Stimulated activated naive B cell treated with anti-CD40 and anti-IgM and Interleukin-4, amounts not matched to agents 10 μg/mL and 1 μg/mL and 100 μg/mL, for 72 hours (primary cell): ENCODE measurements at regions not wholly inside any gene's neighbourhood (a gene's known extent, or its start where the extent isn't known, plus 50 kb on each side); places are given as distances from the start of the nearest gene placed in this dataset.
A peak's percentile ranks its signal among the peaks of the same experiment; 100 is the strongest.

Experiments
- ATAC-seq, 2 donors: fragments of 150-1000 bp; cut with Tn5 transposase; replicated peaks; 2 replicates each; pipeline ENCODE4 v1.10.0; 2021; ENCODE audit warnings: moderate library complexity in 1 of 2
- DNase-seq: peaks from one replicate; pipeline ENCODE4 v3.0.0; 2021
- H3K27ac Mint-ChIP-seq: one replicate; pipeline ENCODE4 v1.8.0; 2022; ENCODE audit warnings: mild to moderate bottlenecking, mixed read lengths
- H3K27me3 Mint-ChIP-seq, 2 donors: one replicate each; pipeline ENCODE4 v1.8.0; 2022; ENCODE audit warnings: mixed read lengths in 2 of 2
- H3K36me3 Mint-ChIP-seq, 2 donors: one replicate each; pipeline ENCODE4 v1.8.0; 2022; ENCODE audit warnings: mixed read lengths in 2 of 2, mild to moderate bottlenecking in 1 of 2
- H3K4me1 Mint-ChIP-seq, 2 donors: one replicate each; pipeline ENCODE4 v1.8.0; 2022; ENCODE audit warnings: mixed read lengths in 2 of 2, mild to moderate bottlenecking in 1 of 2
- H3K4me3 Mint-ChIP-seq, 2 donors: one replicate each; pipeline ENCODE4 v1.8.0; 2022; ENCODE audit warnings: mild to moderate bottlenecking in 2 of 2, mixed read lengths in 2 of 2, moderate library complexity in 1 of 2
- H3K9me3 Mint-ChIP-seq, 2 donors: one replicate each; pipeline ENCODE4 v1.8.0; 2022; ENCODE audit warnings: mixed read lengths in 2 of 2, mild to moderate bottlenecking in 1 of 2

- H3K36me3 Mint-ChIP-seq: no peaks in the 10 kb centered on the region
- H3K4me3 Mint-ChIP-seq: no peak overlapping the region
- DNase-seq (no peak), ATAC-seq (no peak)
- no peaks in the 10 kb centered on the region for H3K4me1 Mint-ChIP-seq
- H3K27ac Mint-ChIP-seq: no peak overlapping the region
- H3K27me3 Mint-ChIP-seq: peaks cover 13 to 29% of the 10 kb centered on the region in 2 donors
- H3K9me3 Mint-ChIP-seq: peaks cover 0 to 6% of the 10 kb centered on the region in 2 donors
These were observed 109.1 kb downstream of the LSM5 start for GRCh38 chr7:32381024-32381601.

- H3K9me3 Mint-ChIP-seq: peaks cover 0 to 6% of the 10 kb centered on the region in 2 donors
- H3K27me3 Mint-ChIP-seq: peaks cover 13 to 23% of the 10 kb centered on the region in 2 donors
- H3K27ac Mint-ChIP-seq: no peak overlapping the region
- no peak for ATAC-seq
- no peak for DNase-seq
- H3K4me3 Mint-ChIP-seq: no peak overlapping the region
- no peaks in the 10 kb centered on the region for H3K4me1 Mint-ChIP-seq
- no peaks in the 10 kb centered on the region for H3K36me3 Mint-ChIP-seq
These were observed 110.6 kb downstream of the LSM5 start for GRCh38 chr7:32379510-32380112.

- ATAC-seq: no peak
- Mint-ChIP-seq H3K9me3 (peaks cover 0 to 6% of the 10 kb centered on the region in 2 donors), H3K36me3 (no peaks in the 10 kb centered on the region), H3K4me1 (no peaks in the 10 kb centered on the region), H3K27ac (no peak overlapping the region), H3K27me3 (peaks cover 13 to 22% of the 10 kb centered on the region in 2 donors), H3K4me3 (no peak overlapping the region)
- no peak for DNase-seq
These were observed 111.2 kb downstream of the LSM5 start for GRCh38 chr7:32378988-32379387.

DNA sequence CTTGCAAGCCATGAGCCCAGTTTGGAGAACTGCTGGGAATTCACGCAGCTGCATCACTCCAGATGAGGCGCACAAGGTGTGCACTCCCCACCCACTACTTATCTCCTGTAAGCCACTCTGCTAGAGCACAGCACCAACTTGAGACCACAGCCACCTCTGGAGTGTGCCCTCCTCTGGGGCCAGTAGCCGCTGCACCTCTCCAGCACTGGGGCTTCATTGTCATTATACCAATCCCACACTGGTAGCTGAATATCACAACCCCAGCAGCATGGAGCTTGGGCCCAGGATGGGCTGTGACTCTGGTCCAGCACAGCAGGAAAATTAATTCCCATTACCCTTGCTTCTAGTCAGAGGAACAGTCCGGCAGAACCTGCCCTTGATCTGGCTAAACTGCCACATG lies 125.6 kb downstream of the LSM5 start:
- peaks cover 0 to 5% of the 10 kb centered on the region in 2 donors for H3K36me3 Mint-ChIP-seq
- H3K27ac Mint-ChIP-seq: no peak overlapping the region
- no peak for ATAC-seq
- no peaks in the 10 kb centered on the region for H3K4me1 Mint-ChIP-seq
- no peak for DNase-seq
- no peak overlapping the region for H3K4me3 Mint-ChIP-seq
- peaks cover 12 to 18% of the 10 kb centered on the region in 2 donors for H3K9me3 Mint-ChIP-seq
- peaks cover 18 to 20% of the 10 kb centered on the region in 2 donors for H3K27me3 Mint-ChIP-seq

DNA sequence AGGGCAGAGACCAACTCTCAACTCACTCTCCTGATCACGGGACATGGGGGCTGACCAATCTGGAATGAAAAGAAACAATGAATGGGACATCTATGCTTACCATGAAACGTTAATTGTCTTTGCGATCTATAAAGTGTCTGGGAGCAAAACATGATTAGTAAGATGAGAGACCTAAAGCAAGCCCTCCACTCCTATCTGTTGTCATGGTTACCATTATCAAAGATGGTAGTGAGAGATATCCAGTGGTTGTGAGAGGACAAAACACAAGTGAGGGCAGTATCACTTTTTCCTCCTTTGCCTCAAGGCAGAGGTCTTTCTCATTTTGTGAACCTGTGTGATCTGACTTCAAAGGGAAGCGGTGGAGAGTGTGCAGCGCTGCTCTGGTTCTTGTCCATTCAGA lies 130.1 kb downstream of the LSM5 start:
- Mint-ChIP-seq H3K36me3 (no peaks in the 10 kb centered on the region), H3K27ac (no peak overlapping the region), H3K4me1 (no peaks in the 10 kb centered on the region), H3K27me3 (peaks cover 19 to 26% of the 10 kb centered on the region in 2 donors), H3K4me3 (no peak overlapping the region), H3K9me3 (no peaks in the 10 kb centered on the region)
- ATAC-seq (no peak), DNase-seq (no peak)

DNA sequence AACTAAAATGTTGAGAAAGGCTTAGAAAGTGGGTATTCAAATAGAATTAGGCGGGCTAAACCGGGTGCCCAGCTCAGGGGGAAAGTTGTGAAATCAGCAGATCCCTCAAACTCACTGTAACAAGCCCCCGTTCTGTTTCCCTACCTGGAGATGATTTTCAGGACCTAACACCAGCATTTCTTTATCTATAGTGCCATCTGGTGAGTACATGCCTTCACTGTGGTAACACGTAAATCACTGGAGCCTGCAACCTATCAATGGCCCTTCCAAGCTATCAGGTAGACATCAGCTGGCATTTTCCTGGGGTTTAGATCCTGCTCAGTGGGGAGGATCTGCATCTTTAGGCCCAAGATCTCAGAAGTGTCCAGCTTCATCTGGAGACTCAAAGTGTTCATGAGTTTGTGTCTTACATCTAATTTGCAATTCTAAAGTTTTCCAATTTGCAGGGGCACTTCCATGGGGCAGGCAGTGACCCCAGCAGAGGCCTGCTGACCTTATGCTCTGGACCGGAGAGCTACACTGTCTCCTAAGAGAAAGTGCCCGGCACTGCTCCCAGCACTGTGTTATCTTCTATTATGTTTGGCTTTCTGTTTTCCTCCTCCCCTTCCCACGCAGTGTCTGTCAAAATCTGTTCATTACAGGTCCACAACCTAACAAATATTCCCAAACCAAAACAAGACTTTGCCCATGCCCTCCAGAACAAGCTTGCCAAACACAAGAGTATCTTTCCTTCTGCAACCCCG lies 132.5 kb downstream of the LSM5 start:
- DNase-seq (no peak), ATAC-seq (peak in 1 of 2 donors; percentile 33)
- Mint-ChIP-seq H3K27ac (no peak overlapping the region), H3K4me1 (no peaks in the 10 kb centered on the region), H3K9me3 (no peaks in the 10 kb centered on the region), H3K36me3 (no peaks in the 10 kb centered on the region), H3K4me3 (no peak overlapping the region), H3K27me3 (peaks cover 19 to 26% of the 10 kb centered on the region in 2 donors)

- DNase-seq (no peak), ATAC-seq (no peak)
- Mint-ChIP-seq H3K27ac (no peak overlapping the region), H3K4me1 (no peaks in the 10 kb centered on the region), H3K4me3 (no peak overlapping the region), H3K27me3 (peaks cover 4 to 5% of the 10 kb centered on the region in 2 donors), H3K9me3 (peaks cover 4 to 8% of the 10 kb centered on the region in 2 donors), H3K36me3 (no peaks in the 10 kb centered on the region)
These were observed 142.8 kb downstream of the LSM5 start for GRCh38 chr7:32347244-32347828.

DNA sequence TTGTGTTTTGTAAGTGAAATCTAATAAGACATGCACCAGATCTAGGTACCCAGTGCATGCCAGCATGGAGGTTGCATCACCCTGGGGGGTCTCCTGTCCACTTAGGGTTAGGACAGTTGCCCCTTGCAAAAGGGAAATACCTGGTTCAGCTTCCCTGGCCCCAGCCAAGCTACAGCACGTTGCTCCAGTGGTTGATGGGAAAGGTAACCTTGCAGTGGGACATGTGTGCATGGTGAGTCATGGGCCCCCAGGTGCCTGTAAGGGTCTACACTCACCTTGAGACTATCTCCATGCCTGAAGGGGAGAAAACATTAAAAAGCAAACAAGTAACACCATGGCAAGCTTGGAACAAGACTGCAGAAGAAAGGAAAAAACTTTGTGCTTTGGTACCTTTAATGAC lies 143.9 kb downstream of the LSM5 start:
- Mint-ChIP-seq H3K4me1 (no peaks in the 10 kb centered on the region), H3K36me3 (no peaks in the 10 kb centered on the region), H3K4me3 (no peak overlapping the region), H3K27me3 (peaks cover 4 to 5% of the 10 kb centered on the region in 2 donors), H3K9me3 (peaks cover 4 to 8% of the 10 kb centered on the region in 2 donors), H3K27ac (no peak overlapping the region)
- DNase-seq (no peak), ATAC-seq (no peak)

DNA sequence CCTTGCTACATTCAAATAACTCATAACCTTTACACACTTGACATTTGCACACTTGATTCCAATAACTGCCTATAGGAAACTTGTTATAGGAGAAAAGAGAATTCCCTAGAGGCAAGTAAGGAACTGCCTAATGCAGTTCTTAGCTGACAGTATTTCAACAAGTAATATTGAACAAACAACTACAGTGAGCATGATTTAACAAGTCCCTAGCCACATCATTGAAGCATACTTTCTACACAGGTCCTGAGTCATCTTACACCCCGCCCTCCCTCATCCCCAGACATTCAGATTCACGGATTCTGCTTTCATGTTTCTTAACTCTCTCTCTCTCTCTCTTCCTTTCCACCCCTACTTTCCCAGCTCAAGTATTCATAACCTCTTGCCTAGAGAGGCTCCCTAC lies 153.5 kb downstream of the LSM5 start:
- peaks cover 7 to 13% of the 10 kb centered on the region in 2 donors for H3K27me3 Mint-ChIP-seq
- ATAC-seq (no peak), DNase-seq (no peak)
- peaks cover 8 to 10% of the 10 kb centered on the region in 2 donors for H3K9me3 Mint-ChIP-seq
- no peaks in the 10 kb centered on the region for H3K36me3 Mint-ChIP-seq
- peaks cover 0 to 5% of the 10 kb centered on the region in 2 donors for H3K4me1 Mint-ChIP-seq
- H3K27ac Mint-ChIP-seq: no peak overlapping the region
- no peak overlapping the region for H3K4me3 Mint-ChIP-seq

DNA sequence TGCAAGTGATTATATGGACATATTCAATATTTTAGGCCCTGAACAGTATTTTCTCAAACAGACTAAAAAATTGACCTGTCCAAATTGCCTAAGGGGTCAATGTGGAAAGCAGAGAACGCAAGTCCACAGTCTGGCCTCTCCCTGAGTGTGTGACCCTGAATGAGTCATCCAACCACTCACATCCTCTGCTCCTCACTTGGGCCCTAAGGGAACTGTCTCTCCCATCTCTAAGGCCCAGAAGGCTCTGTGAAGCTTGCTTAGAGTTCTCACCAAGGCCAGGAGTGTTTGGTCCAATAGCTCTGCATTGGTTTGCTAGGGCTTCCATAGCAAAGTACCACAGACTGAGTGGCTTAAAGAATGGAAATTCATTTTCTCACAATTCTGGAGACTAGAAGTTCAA lies 155.1 kb downstream of the LSM5 start:
- Mint-ChIP-seq H3K27me3 (peaks cover 7 to 13% of the 10 kb centered on the region in 2 donors), H3K27ac (no peak overlapping the region), H3K4me1 (peaks cover 0 to 5% of the 10 kb centered on the region in 2 donors), H3K4me3 (no peak overlapping the region), H3K36me3 (no peaks in the 10 kb centered on the region), H3K9me3 (peaks cover 13 to 16% of the 10 kb centered on the region in 2 donors)
- ATAC-seq: no peak
- DNase-seq: no peak

GRCh38 chr7:32330602-32331001 lies 159.6 kb downstream of the LSM5 start:
- H3K27ac Mint-ChIP-seq: no peak overlapping the region
- H3K9me3 Mint-ChIP-seq: peaks cover 12% of the 10 kb centered on the region in 2 donors
- H3K36me3 Mint-ChIP-seq: no peaks in the 10 kb centered on the region
- H3K4me1 Mint-ChIP-seq: no peaks in the 10 kb centered on the region
- H3K27me3 Mint-ChIP-seq: no peaks in the 10 kb centered on the region
- no peak for DNase-seq
- ATAC-seq: no peak
- no peak overlapping the region for H3K4me3 Mint-ChIP-seq

GRCh38 chr7:32326078-32326477 lies 164.1 kb downstream of the LSM5 start:
- Mint-ChIP-seq H3K9me3 (peaks cover 0 to under 1% of the 10 kb centered on the region in 2 donors), H3K27me3 (peaks cover 0 to under 1% of the 10 kb centered on the region in 2 donors), H3K4me1 (no peaks in the 10 kb centered on the region)

GRCh38 chr7:32323712-32324111 lies 166.5 kb downstream of the LSM5 start:
- no peak for ATAC-seq
- no peak overlapping the region for H3K27ac Mint-ChIP-seq

More at GRCh38 chr7:32326078-32326477, 164.1 kb downstream of the LSM5 start:
- no peak overlapping the region for H3K4me3 Mint-ChIP-seq
- no peak overlapping the region for H3K27ac Mint-ChIP-seq
- no peaks in the 10 kb centered on the region for H3K36me3 Mint-ChIP-seq
- ATAC-seq (no peak), DNase-seq (no peak)

DNA sequence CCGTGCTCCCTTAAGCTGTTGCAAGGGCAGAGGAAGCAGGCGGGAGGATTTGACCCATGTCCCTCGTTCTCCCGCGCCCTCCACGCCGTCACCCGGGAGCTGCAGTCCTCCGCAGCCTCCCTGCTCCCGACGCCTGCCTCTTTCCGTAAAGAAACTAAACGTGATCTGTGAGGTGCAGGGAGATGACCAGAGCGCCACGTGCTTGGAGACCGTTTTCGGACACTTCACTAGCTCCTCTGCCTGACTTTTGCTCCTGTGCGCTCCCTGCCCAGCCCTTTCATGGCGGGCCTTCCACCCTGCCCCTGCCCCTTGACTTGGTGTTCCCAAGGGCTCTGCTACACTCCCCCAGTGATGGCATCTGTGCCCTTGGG lies 171.2 kb downstream of the LSM5 start:
- no peak overlapping the region for H3K4me3 Mint-ChIP-seq
- H3K4me1 Mint-ChIP-seq: no peaks in the 10 kb centered on the region
- H3K27ac Mint-ChIP-seq: no peak overlapping the region
- H3K9me3 Mint-ChIP-seq: peaks cover 0 to 2% of the 10 kb centered on the region in 2 donors
- ATAC-seq (no peak), DNase-seq (no peak)
- peaks cover 25 to 32% of the 10 kb centered on the region in 2 donors for H3K27me3 Mint-ChIP-seq
- H3K36me3 Mint-ChIP-seq: no peaks in the 10 kb centered on the region

More at GRCh38 chr7:32323712-32324111, 166.5 kb downstream of the LSM5 start:
- H3K4me3 Mint-ChIP-seq: no peak overlapping the region
- DNase-seq: no peak
- H3K36me3 Mint-ChIP-seq: no peaks in the 10 kb centered on the region
- peaks cover 0 to 2% of the 10 kb centered on the region in 2 donors for H3K9me3 Mint-ChIP-seq
- H3K27me3 Mint-ChIP-seq: peaks cover 6 to 12% of the 10 kb centered on the region in 2 donors
- H3K4me1 Mint-ChIP-seq: no peaks in the 10 kb centered on the region
